G401 (cell line): ENCODE measurements at regions not wholly inside any gene's neighbourhood (a gene's known extent, or its start where the extent isn't known, plus 50 kb on each side); places are given as distances from the start of the nearest gene placed in this dataset.
"Not testable (repeated sequence)": the region's sequence is repeated elsewhere in the genome, so short reads cannot be mapped to it uniquely, and the experiment has no call there.

Experiments used
- DNase-seq: peaks from one replicate; pipeline ENCODE4 v3.0.0-alpha.2; 2015; ENCODE audit warnings: low spot score
- in situ Hi-C: cut with HindIII; loops from 2 replicates; pipeline ENCODE4 v1.10.0; 2016; ENCODE audit warnings: low sequenced_read_pairs, mixed read lengths

GRCh38 chr3:110332629-110333028 is 739.0 kb upstream of the NECTIN3 start:
- DNase-seq = no peak
- in situ Hi-C loops = no loop called here

- DNase-seq = no peak
- in situ Hi-C loops = no loop called here
Observed at GRCh38 chr3:110341047-110341446, 730.6 kb upstream of the NECTIN3 start.

DNA sequence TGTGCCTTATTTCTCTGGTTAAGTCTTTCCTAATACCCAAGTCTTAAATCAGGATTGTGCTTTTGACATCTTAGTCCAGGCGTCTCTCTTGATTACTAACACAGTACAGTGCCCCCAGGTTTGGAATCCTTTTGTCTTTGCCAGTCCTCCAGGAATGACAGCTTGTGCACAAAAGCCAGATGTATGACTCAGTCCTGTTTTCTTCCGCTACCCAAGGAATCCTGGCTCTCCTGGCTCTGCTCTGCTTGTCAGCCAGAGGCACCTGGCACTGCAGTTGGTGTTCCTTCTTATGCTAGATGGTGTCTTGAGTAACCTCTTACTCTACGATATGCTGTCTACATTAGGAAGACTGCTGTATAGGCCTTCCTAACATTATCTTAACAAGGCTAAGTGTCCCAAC is 728.2 kb upstream of the NECTIN3 start:
- no peak for DNase-seq
- in situ Hi-C loops = no loop called here

GRCh38 chr3:110343945-110344344 is 727.7 kb upstream of the NECTIN3 start:
- in situ Hi-C loops = no loop called here
- no peak for DNase-seq

DNA sequence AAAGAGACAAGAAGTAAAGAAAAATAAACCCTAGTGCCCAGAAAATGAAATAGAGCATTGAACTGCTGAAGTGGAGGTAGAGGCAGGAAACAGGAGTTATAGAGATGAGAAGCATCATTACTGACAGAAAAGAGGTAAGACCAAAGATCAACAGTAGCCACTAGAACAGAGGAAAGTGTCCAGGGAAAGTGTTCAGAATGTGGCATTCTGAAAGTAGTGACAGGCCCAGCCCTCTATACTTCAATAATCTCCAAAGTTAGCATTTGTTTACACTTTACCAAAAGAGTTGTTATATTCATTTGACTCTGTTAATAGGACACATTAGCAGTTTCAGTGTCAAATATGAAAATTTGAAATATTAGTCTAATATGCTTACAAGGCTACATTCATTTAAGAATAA is 727.1 kb upstream of the NECTIN3 start:
- no peak for DNase-seq
- in situ Hi-C loops = no loop called here

GRCh38 chr3:110344897-110345767 is 726.5 kb upstream of the NECTIN3 start:
- in situ Hi-C loops = no loop called here
- DNase-seq = no peak

GRCh38 chr3:110349295-110349694 is 722.3 kb upstream of the NECTIN3 start:
- in situ Hi-C loops = no loop called here

DNA sequence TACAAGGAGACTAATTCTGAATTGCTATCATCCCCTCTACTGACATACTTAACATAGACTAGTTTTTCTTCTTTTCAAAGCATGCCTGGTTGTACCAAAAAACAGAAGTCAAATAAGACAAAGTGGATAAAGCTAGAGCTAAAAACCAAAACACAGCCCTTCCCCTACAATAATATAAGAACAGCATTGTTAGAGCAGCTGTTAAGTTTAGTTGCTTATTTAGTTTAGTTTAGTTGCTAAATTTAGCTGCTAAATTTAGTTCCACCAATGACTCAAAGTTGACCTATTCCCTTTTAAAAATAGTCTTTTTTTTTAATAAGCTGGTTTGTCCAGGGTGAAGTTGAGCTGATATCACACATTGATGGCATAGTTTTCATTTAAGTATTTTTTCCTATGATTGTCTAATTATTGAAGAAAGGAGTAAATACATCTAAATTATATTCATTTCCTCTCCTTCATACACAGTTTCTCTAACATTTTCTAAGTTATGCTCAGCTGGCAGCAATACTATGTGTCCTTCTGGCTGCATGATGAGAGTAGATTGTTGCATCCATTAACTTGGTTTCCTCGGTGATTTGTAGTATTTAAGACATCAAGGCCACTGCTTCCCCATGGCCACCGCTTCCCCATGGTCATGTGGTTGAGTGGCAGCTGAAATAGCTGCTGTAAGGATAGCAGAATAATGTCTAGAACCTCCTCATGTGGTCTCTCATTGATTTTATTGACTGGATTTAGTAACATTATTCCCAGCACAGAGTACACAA is 718.6 kb upstream of the NECTIN3 start:
- in situ Hi-C loops = no loop called here
- DNase-seq = no peak

More at GRCh38 chr3:110349295-110349694, 722.3 kb upstream of the NECTIN3 start:
- no peak for DNase-seq

- in situ Hi-C loops = no loop called here
- DNase-seq = no peak
Observed at GRCh38 chr3:110362751-110363150, 708.9 kb upstream of the NECTIN3 start.

- DNase-seq, in situ Hi-C loops: not testable (repeated sequence)
Observed at GRCh38 chr3:110367289-110367688, 704.3 kb upstream of the NECTIN3 start.

GRCh38 chr3:110375751-110376518 is 695.7 kb upstream of the NECTIN3 start:
- DNase-seq = no peak
- in situ Hi-C loops = no loop called here

DNA sequence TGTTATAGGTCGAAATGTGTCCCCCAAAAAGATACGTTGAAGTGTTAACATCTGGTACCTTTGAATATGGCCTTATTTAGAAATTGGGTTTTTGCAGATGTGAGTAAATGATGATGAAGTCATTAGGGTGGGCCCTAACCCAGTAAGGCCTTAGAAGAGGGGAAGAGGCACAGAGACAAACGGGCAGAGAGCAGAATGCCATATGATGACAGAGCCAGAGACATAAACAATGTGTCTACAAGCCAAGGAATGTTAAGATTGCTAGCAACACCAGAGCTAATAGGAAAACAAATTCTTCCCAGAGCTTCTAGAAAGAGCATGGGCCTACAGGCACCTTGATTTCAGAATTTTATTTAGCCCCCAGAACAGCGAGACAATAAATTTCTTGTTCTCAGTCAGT is 693.1 kb upstream of the NECTIN3 start:
- DNase-seq = no peak
- in situ Hi-C loops = no loop called here

- in situ Hi-C loops = no loop called here
Observed at GRCh38 chr3:110381992-110382391, 689.6 kb upstream of the NECTIN3 start.

DNA sequence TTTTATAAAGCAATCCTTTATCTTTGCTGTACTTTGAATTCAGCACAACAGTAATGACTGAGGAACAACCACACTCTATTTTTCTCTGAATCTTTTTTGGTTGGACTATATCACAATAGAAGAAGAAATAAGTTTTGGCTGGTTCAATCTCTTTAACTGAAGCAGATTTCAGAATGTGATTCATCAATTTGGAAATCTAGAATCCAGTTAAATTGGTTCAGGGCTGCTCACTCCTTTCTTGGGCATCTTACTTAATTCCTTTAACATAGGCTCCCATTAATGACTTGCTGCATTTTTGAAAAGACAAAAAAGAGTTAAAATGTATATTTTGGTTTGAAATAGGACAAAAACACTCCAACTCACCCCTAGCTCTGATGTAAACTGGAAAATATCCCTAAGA is 688.3 kb upstream of the NECTIN3 start:
- DNase-seq = no peak
- in situ Hi-C loops = no loop called here

More at GRCh38 chr3:110381992-110382391, 689.6 kb upstream of the NECTIN3 start:
- no peak for DNase-seq

DNA sequence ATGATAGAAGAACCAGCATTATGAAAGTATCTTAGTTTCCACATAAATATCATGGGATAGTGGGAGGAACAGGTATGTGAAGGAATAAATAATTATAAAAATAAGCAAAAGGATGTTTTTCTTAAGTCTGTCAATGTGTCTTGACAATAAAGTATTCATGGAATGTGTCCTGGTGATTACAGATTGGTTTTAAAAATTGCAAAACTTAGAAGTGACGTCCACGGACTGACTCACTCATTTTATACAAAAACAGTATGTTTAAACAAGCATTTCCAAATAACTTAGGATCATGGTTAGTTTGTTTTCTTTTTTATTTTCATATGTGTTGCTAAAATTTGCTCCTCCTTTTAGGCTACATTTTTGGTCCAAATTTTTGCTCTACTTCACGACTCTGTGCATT is 687.0 kb upstream of the NECTIN3 start:
- in situ Hi-C loops = no loop called here
- no peak for DNase-seq

GRCh38 chr3:110389005-110389404 is 682.6 kb upstream of the NECTIN3 start:
- in situ Hi-C loops = no loop called here
- DNase-seq = no peak

GRCh38 chr3:110390372-110390771 is 681.2 kb upstream of the NECTIN3 start:
- in situ Hi-C loops = no loop called here

GRCh38 chr3:110391042-110391441 is 680.6 kb upstream of the NECTIN3 start:
- in situ Hi-C loops = no loop called here
- no peak for DNase-seq

More at GRCh38 chr3:110390372-110390771, 681.2 kb upstream of the NECTIN3 start:
- no peak for DNase-seq

GRCh38 chr3:110391640-110392395 is 679.8 kb upstream of the NECTIN3 start:
- in situ Hi-C loops = no loop called here
- no peak for DNase-seq
